NCI-H2227 (cell line): ENCODE measurements at regions not wholly inside any gene's neighbourhood (a gene's known extent, or its start where the extent isn't known, plus 50 kb on each side); places are given as distances from the start of the nearest gene placed in this dataset.
"Not testable (repeated sequence)": the region's sequence is repeated elsewhere in the genome, so short reads cannot be mapped to it uniquely, and the experiment has no call there.

Source experiments
- DNase-seq: peaks from one replicate; lab custom pipeline; 2025; ENCODE audit not compliant: unreplicated experiment; lab: John Stamatoyannopoulos, UW

- DNase-seq = peak; percentile 5
Observed at GRCh38 chr17:34741967-34742366, 162.6 kb downstream of the TMEM132E start.

- peak; percentile 65 for DNase-seq
Observed at GRCh38 chr17:34740565-34741520, 161.5 kb downstream of the TMEM132E start.

GRCh38 chr17:34739386-34739785 is 160.0 kb downstream of the TMEM132E start:
- no peak for DNase-seq

- not testable (repeated sequence) for DNase-seq
Observed at GRCh38 chr17:34737673-34738072, 158.3 kb downstream of the TMEM132E start.

- no peak for DNase-seq
Observed at GRCh38 chr17:34736611-34737010, 157.2 kb downstream of the TMEM132E start.

- DNase-seq = no peak
Observed at GRCh38 chr17:34733333-34733732, 154.0 kb downstream of the TMEM132E start.

- no peak for DNase-seq
Observed at GRCh38 chr17:34730816-34731215, 151.4 kb downstream of the TMEM132E start.

- peak; percentile 24 for DNase-seq
Observed at GRCh38 chr17:34728771-34729310, 149.5 kb downstream of the TMEM132E start.

GRCh38 chr17:34727601-34728000 is 148.2 kb downstream of the TMEM132E start:
- DNase-seq = no peak

GRCh38 chr17:34726536-34727384 is 147.4 kb downstream of the TMEM132E start:
- DNase-seq = no peak

GRCh38 chr17:34725725-34726124 is 146.3 kb downstream of the TMEM132E start:
- DNase-seq = no peak

- DNase-seq = no peak
Observed at GRCh38 chr17:34725008-34725407, 145.6 kb downstream of the TMEM132E start.

- peak; percentile 48 for DNase-seq
Observed at GRCh38 chr17:34723875-34724274, 144.5 kb downstream of the TMEM132E start.

GRCh38 chr17:34721326-34721725 is 141.9 kb downstream of the TMEM132E start:
- no peak for DNase-seq

GRCh38 chr17:34720760-34721159 is 141.4 kb downstream of the TMEM132E start:
- no peak for DNase-seq

- no peak for DNase-seq
Observed at GRCh38 chr17:34719569-34719968, 140.2 kb downstream of the TMEM132E start.

GRCh38 chr17:34717092-34717491 is 137.7 kb downstream of the TMEM132E start:
- no peak for DNase-seq

- no peak for DNase-seq
Observed at GRCh38 chr17:34716291-34716690, 136.9 kb downstream of the TMEM132E start.

GRCh38 chr17:34715504-34715903 is 136.1 kb downstream of the TMEM132E start:
- no peak for DNase-seq

GRCh38 chr17:34714475-34715410 is 135.4 kb downstream of the TMEM132E start:
- no peak for DNase-seq
